ENCODE measurements at regions not wholly inside any gene's neighbourhood (a gene's known extent, or its start where the extent isn't known, plus 50 kb on each side); places are given as distances from the start of the nearest gene placed in this dataset.
"Not testable (repeated sequence)": the region's sequence is repeated elsewhere in the genome, so short reads cannot be mapped to it uniquely, and the experiment has no call there.

DNA sequence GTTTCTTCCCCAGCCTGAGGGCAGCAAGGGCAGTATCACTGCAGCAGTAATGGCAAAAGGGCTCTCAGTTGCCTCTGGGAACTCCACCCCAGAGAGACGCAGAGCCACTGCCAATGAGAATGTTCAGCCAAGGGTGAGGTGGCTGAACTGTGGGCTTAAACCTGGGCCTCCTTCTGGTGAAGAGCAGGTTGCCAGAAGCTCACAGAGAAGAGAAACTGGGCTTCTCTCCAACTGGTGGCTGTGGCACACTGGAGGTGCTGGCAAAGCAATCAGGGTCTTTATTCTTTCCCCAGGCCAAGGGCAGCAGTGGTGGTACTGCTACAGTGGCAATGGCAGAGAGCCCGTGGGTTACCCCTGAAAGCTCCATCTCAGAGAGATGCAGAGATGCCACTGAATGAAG is 54.9 kb upstream of the ANKRD30B start:
- H3K27me3 Mint-ChIP-seq (ENCODE audit: low read depth); H3K56ac ChIP-seq (ENCODE audit: insufficient read length, low read depth, low read length); H2AFZ ChIP-seq (ENCODE audit: low read length); H2AK5ac ChIP-seq (ENCODE audit: insufficient read length, low read length); H3K18ac ChIP-seq (ENCODE audit: insufficient read length, low read depth, low read length); H3K36me3 Mint-ChIP-seq (ENCODE audit: insufficient read depth in 1 of 3, low read depth in 3 of 3); H3K4me1 Mint-ChIP-seq; H3K79me2 ChIP-seq (ENCODE audit: insufficient read depth, low read length); H3K4me1 ChIP-seq (ENCODE audit: insufficient read depth, low read length); H3K79me1 ChIP-seq (ENCODE audit: insufficient read depth, low read depth, low read length, poor library complexity, severe bottlenecking); H3K23me2 ChIP-seq (ENCODE audit: insufficient read length, low read depth, low read length, poor library complexity, severe bottlenecking); H4K5ac ChIP-seq (ENCODE audit: insufficient read length, low read depth, low read length); H3K4me2 ChIP-seq (ENCODE audit: insufficient read depth, insufficient read length, low read length); H4K20me1 ChIP-seq (ENCODE audit: control insufficient read depth, insufficient read depth, insufficient read length); H2BK12ac ChIP-seq (ENCODE audit: insufficient read length, low read depth, low read length); H3K27ac Mint-ChIP-seq; H3K14ac ChIP-seq (ENCODE audit: insufficient read depth, low read length); H2BK20ac ChIP-seq (ENCODE audit: low read depth, low read length, poor library complexity, severe bottlenecking); H2BK5ac ChIP-seq (ENCODE audit: insufficient read length, low read length); H3K9ac ChIP-seq (ENCODE audit: extremely low read depth, insufficient read length, low read length); H3K4ac ChIP-seq (ENCODE audit: low read depth, low read length); H2BK15ac ChIP-seq (ENCODE audit: low read depth, low read length); H3K27ac ChIP-seq (ENCODE audit: insufficient read length, low read depth, low read length); H2BK120ac ChIP-seq (ENCODE audit: low read depth, low read length, poor library complexity, severe bottlenecking); DNase-seq; H4K91ac ChIP-seq (ENCODE audit: insufficient read length, low read depth, low read length); H3K27me3 ChIP-seq (ENCODE audit: insufficient read depth, low read length); H3T11ph ChIP-seq (ENCODE audit: low read length); H4K8ac ChIP-seq (replicated peaks; ENCODE audit: insufficient read length, low read depth, low read length); H3K23ac ChIP-seq (ENCODE audit: insufficient read length, low read depth, low read length); H3K4me3 Mint-ChIP-seq: not testable (repeated sequence)
- WGBS (ENCODE audit: extremely low coverage, insufficient read length, low lambda C conversion rate), result no CpG with 5 or more reads among the region's 2 CpGs
- peaks cover 23% of the 10 kb centered on the region for H3K9me3 ChIP-seq (ENCODE audit: control insufficient read depth, low read depth, low read length)
- peaks cover 71 to 75% of the 10 kb centered on the region in 2 experiments for H3K9me3 Mint-ChIP-seq

DNA sequence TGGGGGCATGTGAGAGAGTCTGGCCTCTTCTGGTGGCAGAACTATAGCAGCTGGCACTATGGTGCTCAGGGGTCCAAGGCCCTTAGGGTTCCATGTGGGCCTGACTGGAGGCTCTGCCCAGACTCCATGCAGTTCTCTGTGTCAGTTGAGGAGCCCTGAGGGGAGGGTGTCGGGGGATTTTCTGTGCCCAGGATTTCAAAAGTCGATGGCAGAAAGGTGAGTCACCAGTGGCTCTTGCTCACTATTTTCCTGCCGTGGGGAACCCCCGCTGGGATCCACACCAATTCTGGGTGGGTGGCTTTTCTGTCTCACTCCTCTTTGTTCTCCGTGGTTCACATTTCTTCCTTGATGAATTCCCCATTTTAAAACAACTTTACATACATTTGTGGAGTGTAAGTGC is 54.1 kb upstream of the ANKRD30B start:
- DNase-seq; H2BK15ac ChIP-seq (ENCODE audit: low read depth, low read length); H3K36me3 Mint-ChIP-seq (ENCODE audit: insufficient read depth in 1 of 3, low read depth in 3 of 3); H2BK120ac ChIP-seq (ENCODE audit: low read depth, low read length, poor library complexity, severe bottlenecking); H3K14ac ChIP-seq (ENCODE audit: insufficient read depth, low read length); H3K27ac Mint-ChIP-seq; H3K4me1 ChIP-seq (ENCODE audit: insufficient read depth, low read length); H3K27me3 ChIP-seq (ENCODE audit: insufficient read depth, low read length); H4K91ac ChIP-seq (ENCODE audit: insufficient read length, low read depth, low read length); H3K4ac ChIP-seq (ENCODE audit: low read depth, low read length); H2AFZ ChIP-seq (ENCODE audit: low read length); H2BK12ac ChIP-seq (ENCODE audit: insufficient read length, low read depth, low read length); H2BK20ac ChIP-seq (ENCODE audit: low read depth, low read length, poor library complexity, severe bottlenecking); H3K23ac ChIP-seq (ENCODE audit: insufficient read length, low read depth, low read length); H2AK5ac ChIP-seq (ENCODE audit: insufficient read length, low read length); H3T11ph ChIP-seq (ENCODE audit: low read length); H3K4me3 Mint-ChIP-seq; H3K79me2 ChIP-seq (ENCODE audit: insufficient read depth, low read length); H3K79me1 ChIP-seq (ENCODE audit: insufficient read depth, low read depth, low read length, poor library complexity, severe bottlenecking); H3K23me2 ChIP-seq (ENCODE audit: insufficient read length, low read depth, low read length, poor library complexity, severe bottlenecking); H4K8ac ChIP-seq (replicated peaks; ENCODE audit: insufficient read length, low read depth, low read length); H3K4me2 ChIP-seq (ENCODE audit: insufficient read depth, insufficient read length, low read length); H2BK5ac ChIP-seq (ENCODE audit: insufficient read length, low read length); H3K18ac ChIP-seq (ENCODE audit: insufficient read length, low read depth, low read length); H3K27ac ChIP-seq (ENCODE audit: insufficient read length, low read depth, low read length); H3K9ac ChIP-seq (ENCODE audit: extremely low read depth, insufficient read length, low read length); H4K5ac ChIP-seq (ENCODE audit: insufficient read length, low read depth, low read length); H3K56ac ChIP-seq (ENCODE audit: insufficient read length, low read depth, low read length); H3K4me1 Mint-ChIP-seq; H4K20me1 ChIP-seq (ENCODE audit: control insufficient read depth, insufficient read depth, insufficient read length); H3K27me3 Mint-ChIP-seq (ENCODE audit: low read depth): not testable (repeated sequence)
- no CpG with 5 or more reads among the region's 5 CpGs for WGBS (ENCODE audit: extremely low coverage, insufficient read length, low lambda C conversion rate)
- peaks cover 23% of the 10 kb centered on the region for H3K9me3 ChIP-seq (ENCODE audit: control insufficient read depth, low read depth, low read length)
- peaks cover 68 to 71% of the 10 kb centered on the region in 2 experiments for H3K9me3 Mint-ChIP-seq

All from H9 (cell line).